ENCODE measurements at regions not wholly inside any gene's neighbourhood (a gene's known extent, or its start where the extent isn't known, plus 50 kb on each side); places are given as distances from the start of the nearest gene placed in this dataset.

DNA sequence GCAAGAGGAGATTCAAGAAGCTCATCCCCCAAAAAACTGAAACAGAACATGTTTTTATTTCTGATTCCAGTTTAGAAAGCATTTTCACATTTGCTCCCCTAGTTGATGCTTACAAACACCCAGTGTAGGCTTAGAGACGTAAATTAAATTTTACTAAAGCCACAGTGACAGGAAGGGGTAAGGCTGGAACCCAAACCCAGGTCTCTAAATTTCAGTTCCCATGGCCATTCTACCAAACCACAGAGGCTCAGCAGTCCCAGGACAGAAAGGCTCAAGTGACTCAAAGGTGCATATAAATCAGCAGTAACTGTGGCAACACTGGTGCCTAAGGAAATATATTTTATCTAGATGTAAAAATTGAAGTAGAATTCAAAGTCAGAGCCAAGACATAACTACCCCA is 128.7 kb downstream of the CEP120 start:
- WGBS, result 90% methylated on average over 1 of the region's 1 CpG
- H2AK5ac ChIP-seq (ENCODE audit: low read length, severe bottlenecking), result no peak overlapping the region
- no peak for DNase-seq

DNA sequence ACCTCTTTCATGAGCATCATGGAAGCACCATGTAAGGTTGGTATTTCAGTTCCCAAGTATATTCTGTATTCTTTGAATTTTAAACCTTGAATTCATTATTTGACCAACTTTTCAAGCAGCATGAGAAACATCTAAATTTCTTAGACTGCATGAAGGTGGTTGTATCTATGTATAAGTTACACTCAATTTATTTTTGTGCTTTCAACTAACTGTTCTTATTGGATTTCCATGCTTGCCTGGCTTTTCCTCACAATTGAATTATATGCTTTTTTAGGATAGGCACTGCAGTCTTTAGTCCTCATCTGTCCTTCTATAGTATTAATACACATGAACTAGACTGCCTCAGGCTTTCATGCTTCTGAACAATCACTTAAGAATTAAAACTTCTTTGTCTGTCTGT is 134.0 kb downstream of the CEP120 start:
- Histone ChIP-seq H3K36me3 (ENCODE audit: control insufficient read depth in 1 of 2, insufficient read depth in 2 of 2, low read depth in 1 of 2, low read length in 2 of 2) (no peaks in the 10 kb centered on the region), H2AFZ (ENCODE audit: low read depth, low read length) (no peak overlapping the region), H3K9me3 (ENCODE audit: control insufficient read depth, low read length) (no peaks in the 10 kb centered on the region), H3K9ac (ENCODE audit: low read length) (no peak overlapping the region), H3K4me1 (ENCODE audit: control insufficient read depth, insufficient read depth, low read depth, low read length) (peaks cover 2% of the 10 kb centered on the region), H2BK12ac (ENCODE audit: low read length in 2 of 2) (no peak overlapping the region), H2AK5ac (ENCODE audit: low read length, severe bottlenecking) (no peak overlapping the region), H4K91ac (ENCODE audit: low read length) (no peak overlapping the region), H3K14ac (ENCODE audit: low read length in 2 of 2) (no peak overlapping the region), H2BK5ac (ENCODE audit: low read depth, low read length, poor library complexity, severe bottlenecking) (no peak overlapping the region), H3K79me1 (replicated peaks; ENCODE audit: low read length, poor library complexity, severe bottlenecking) (no peaks in the 10 kb centered on the region), H2BK120ac (ENCODE audit: low read depth, low read length) (no peak overlapping the region), H2BK15ac (ENCODE audit: low read depth, poor library complexity, severe bottlenecking) (no peak overlapping the region), H3K4ac (ENCODE audit: low read depth in 1 of 2, low read length in 2 of 2) (no peak overlapping the region), H3K4me2 (ENCODE audit: low read length, poor library complexity, severe bottlenecking) (no peak overlapping the region), H3K27ac (ENCODE audit: low read length, poor library complexity, severe bottlenecking) (no peak overlapping the region), H3K18ac (ENCODE audit: low read depth in 1 of 2, low read length in 2 of 2) (no peak overlapping the region), H3K23ac (ENCODE audit: low read length in 2 of 2) (no peak overlapping the region), H4K8ac (ENCODE audit: low read length) (no peak overlapping the region), H3K27me3 (ENCODE audit: control insufficient read depth in 1 of 2, insufficient read depth in 1 of 2, low read length in 2 of 2) (peaks cover 0 to under 1% of the 10 kb centered on the region in 2 experiments), H3K4me3 (ENCODE audit: insufficient read depth in 1 of 2, low read depth in 1 of 2, low read length in 2 of 2) (no peak overlapping the region)
- DNase-seq, result no peak

More for the DNA sequence above, 128.7 kb downstream of the CEP120 start:
- H3K4me2 ChIP-seq (ENCODE audit: low read length, poor library complexity, severe bottlenecking), result no peak overlapping the region
- no peak overlapping the region for H3K4ac ChIP-seq (ENCODE audit: low read depth in 1 of 2, low read length in 2 of 2)
- no peak overlapping the region for H3K4me3 ChIP-seq (ENCODE audit: insufficient read depth in 1 of 2, low read depth in 1 of 2, low read length in 2 of 2)
- no peak overlapping the region for H2BK15ac ChIP-seq (ENCODE audit: low read depth, poor library complexity, severe bottlenecking)
- no peaks in the 10 kb centered on the region for H3K36me3 ChIP-seq (ENCODE audit: control insufficient read depth in 1 of 2, insufficient read depth in 2 of 2, low read depth in 1 of 2, low read length in 2 of 2)
- H3K18ac ChIP-seq (ENCODE audit: low read depth in 1 of 2, low read length in 2 of 2), result no peak overlapping the region
- H3K9ac ChIP-seq (ENCODE audit: low read length), result no peak overlapping the region
- no peak overlapping the region for H3K27ac ChIP-seq (ENCODE audit: low read length, poor library complexity, severe bottlenecking)
- no peak overlapping the region for H2AFZ ChIP-seq (ENCODE audit: low read depth, low read length)
- no peak overlapping the region for H3K23ac ChIP-seq (ENCODE audit: low read length in 2 of 2)
- H3K14ac ChIP-seq (ENCODE audit: low read length in 2 of 2), result no peak overlapping the region
- H3K79me1 ChIP-seq (replicated peaks; ENCODE audit: low read length, poor library complexity, severe bottlenecking), result no peaks in the 10 kb centered on the region
- H3K9me3 ChIP-seq (ENCODE audit: control insufficient read depth, low read length), result peaks cover 3% of the 10 kb centered on the region
- no peak overlapping the region for H2BK5ac ChIP-seq (ENCODE audit: low read depth, low read length, poor library complexity, severe bottlenecking)
- H2BK12ac ChIP-seq (ENCODE audit: low read length in 2 of 2), result no peak overlapping the region
- H4K91ac ChIP-seq (ENCODE audit: low read length), result no peak overlapping the region
- H4K8ac ChIP-seq (ENCODE audit: low read length), result no peak overlapping the region
- no peaks in the 10 kb centered on the region for H3K27me3 ChIP-seq (ENCODE audit: control insufficient read depth in 1 of 2, insufficient read depth in 1 of 2, low read length in 2 of 2)
- H3K4me1 ChIP-seq (ENCODE audit: control insufficient read depth, insufficient read depth, low read depth, low read length), result no peaks in the 10 kb centered on the region
- H2BK120ac ChIP-seq (ENCODE audit: low read depth, low read length), result no peak overlapping the region

DNA sequence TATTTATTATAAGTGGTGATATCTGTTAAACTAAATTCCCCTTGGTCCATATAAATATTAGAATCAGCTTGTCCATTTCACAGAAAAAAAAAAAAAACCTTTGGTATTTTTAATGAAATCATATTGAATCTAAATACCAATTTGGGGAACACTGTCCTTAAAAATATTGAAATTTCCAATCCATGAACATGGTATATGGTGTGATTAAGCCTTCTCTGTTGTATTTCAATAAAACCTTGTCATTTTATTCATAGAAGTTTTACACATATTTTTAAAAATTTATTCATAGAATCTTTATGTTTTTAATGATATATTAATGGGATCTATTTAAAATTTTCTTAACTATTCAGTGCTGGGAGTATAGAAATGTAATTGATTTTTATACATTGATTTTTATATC is 135.3 kb downstream of the CEP120 start:
- H3K18ac ChIP-seq (ENCODE audit: low read depth in 1 of 2, low read length in 2 of 2), result no peak overlapping the region
- no peak overlapping the region for H3K27ac ChIP-seq (ENCODE audit: low read length, poor library complexity, severe bottlenecking)
- no peak overlapping the region for H2BK15ac ChIP-seq (ENCODE audit: low read depth, poor library complexity, severe bottlenecking)
- H3K4me3 ChIP-seq (ENCODE audit: insufficient read depth in 1 of 2, low read depth in 1 of 2, low read length in 2 of 2), result no peak overlapping the region
- no peak overlapping the region for H4K91ac ChIP-seq (ENCODE audit: low read length)
- no peak overlapping the region for H3K4ac ChIP-seq (ENCODE audit: low read depth in 1 of 2, low read length in 2 of 2)
- H2AK5ac ChIP-seq (ENCODE audit: low read length, severe bottlenecking), result no peak overlapping the region
- H3K9ac ChIP-seq (ENCODE audit: low read length), result no peak overlapping the region
- peaks cover 5 to 10% of the 10 kb centered on the region in 2 experiments for H3K27me3 ChIP-seq (ENCODE audit: control insufficient read depth in 1 of 2, insufficient read depth in 1 of 2, low read length in 2 of 2)
- H3K4me2 ChIP-seq (ENCODE audit: low read length, poor library complexity, severe bottlenecking), result no peak overlapping the region
- H3K4me1 ChIP-seq (ENCODE audit: control insufficient read depth, insufficient read depth, low read depth, low read length), result peaks cover 2% of the 10 kb centered on the region
- H3K9me3 ChIP-seq (ENCODE audit: control insufficient read depth, low read length), result no peaks in the 10 kb centered on the region
- H3K14ac ChIP-seq (ENCODE audit: low read length in 2 of 2), result no peak overlapping the region
- no peak overlapping the region for H2AFZ ChIP-seq (ENCODE audit: low read depth, low read length)
- H3K36me3 ChIP-seq (ENCODE audit: control insufficient read depth in 1 of 2, insufficient read depth in 2 of 2, low read depth in 1 of 2, low read length in 2 of 2), result no peaks in the 10 kb centered on the region
- no peaks in the 10 kb centered on the region for H3K79me1 ChIP-seq (replicated peaks; ENCODE audit: low read length, poor library complexity, severe bottlenecking)
- no peak overlapping the region for H3K23ac ChIP-seq (ENCODE audit: low read length in 2 of 2)
- no peak overlapping the region for H4K8ac ChIP-seq (ENCODE audit: low read length)
- no peak overlapping the region for H2BK120ac ChIP-seq (ENCODE audit: low read depth, low read length)
- H2BK12ac ChIP-seq (ENCODE audit: low read length in 2 of 2), result no peak overlapping the region
- H2BK5ac ChIP-seq (ENCODE audit: low read depth, low read length, poor library complexity, severe bottlenecking), result no peak overlapping the region
- DNase-seq, result no peak

DNA sequence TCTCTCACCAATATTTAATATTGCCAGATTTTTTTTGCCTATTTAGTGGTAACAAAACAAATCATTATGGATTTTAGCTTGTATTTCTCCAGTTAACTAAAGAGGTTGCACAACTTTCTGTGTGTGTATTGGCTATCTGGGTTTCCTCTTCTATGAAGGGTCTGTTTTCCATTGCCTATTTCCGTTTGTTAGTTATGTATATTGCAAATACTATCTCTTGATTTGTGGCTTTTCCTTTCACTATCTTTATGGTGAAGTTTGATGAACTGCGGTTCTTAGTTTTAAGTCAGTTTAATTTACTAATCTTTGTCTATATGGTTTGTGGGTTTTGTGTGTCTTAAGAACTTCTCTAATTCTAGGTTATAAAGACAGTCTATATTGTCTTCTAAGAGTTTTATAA is 136.3 kb downstream of the CEP120 start:
- Histone ChIP-seq H2AFZ (ENCODE audit: low read depth, low read length) (no peak overlapping the region), H4K8ac (ENCODE audit: low read length) (no peak overlapping the region), H2BK5ac (ENCODE audit: low read depth, low read length, poor library complexity, severe bottlenecking) (no peak overlapping the region), H3K9me3 (ENCODE audit: control insufficient read depth, low read length) (no peaks in the 10 kb centered on the region), H3K27me3 (ENCODE audit: control insufficient read depth in 1 of 2, insufficient read depth in 1 of 2, low read length in 2 of 2) (peaks cover 5 to 16% of the 10 kb centered on the region in 2 experiments), H3K4me1 (ENCODE audit: control insufficient read depth, insufficient read depth, low read depth, low read length) (peaks cover 2% of the 10 kb centered on the region), H3K23ac (ENCODE audit: low read length in 2 of 2) (no peak overlapping the region), H3K18ac (ENCODE audit: low read depth in 1 of 2, low read length in 2 of 2) (no peak overlapping the region), H3K9ac (ENCODE audit: low read length) (no peak overlapping the region), H2BK12ac (ENCODE audit: low read length in 2 of 2) (no peak overlapping the region), H2AK5ac (ENCODE audit: low read length, severe bottlenecking) (no peak overlapping the region), H3K4me3 (ENCODE audit: insufficient read depth in 1 of 2, low read depth in 1 of 2, low read length in 2 of 2) (no peak overlapping the region), H3K4me2 (ENCODE audit: low read length, poor library complexity, severe bottlenecking) (no peak overlapping the region), H2BK120ac (ENCODE audit: low read depth, low read length) (no peak overlapping the region), H3K36me3 (ENCODE audit: control insufficient read depth in 1 of 2, insufficient read depth in 2 of 2, low read depth in 1 of 2, low read length in 2 of 2) (no peaks in the 10 kb centered on the region), H3K79me1 (replicated peaks; ENCODE audit: low read length, poor library complexity, severe bottlenecking) (no peaks in the 10 kb centered on the region), H3K14ac (ENCODE audit: low read length in 2 of 2) (no peak overlapping the region), H4K91ac (ENCODE audit: low read length) (no peak overlapping the region), H2BK15ac (ENCODE audit: low read depth, poor library complexity, severe bottlenecking) (no peak overlapping the region), H3K4ac (ENCODE audit: low read depth in 1 of 2, low read length in 2 of 2) (no peak overlapping the region), H3K27ac (ENCODE audit: low read length, poor library complexity, severe bottlenecking) (no peak overlapping the region)
- peak; percentile 25 for DNase-seq
- 56% methylated on average over 1 of the region's 2 CpGs for WGBS

Data from mesenchymal stem cell (in vitro differentiated cells and primary cell).